ENCODE measurements at regions not wholly inside any gene's neighbourhood (a gene's known extent, or its start where the extent isn't known, plus 50 kb on each side); places are given as distances from the start of the nearest gene placed in this dataset.

GRCh38 chr6:118748311-118749062 lies 97.1 kb upstream of the CEP85L start:
- H3K4me2 ChIP-seq (ENCODE audit: low read length), result no peak overlapping the region
- H2BK15ac ChIP-seq (replicated peaks; ENCODE audit: low read depth), result no peak overlapping the region
- no peaks in the 10 kb centered on the region for H3K79me2 ChIP-seq (ENCODE audit: control insufficient read depth, insufficient read depth, low read length)
- H3K56ac ChIP-seq (ENCODE audit: low read length), result no peak overlapping the region
- no peaks in the 10 kb centered on the region for H3K27me3 ChIP-seq (ENCODE audit: insufficient read depth, low read length, poor library complexity)
- no peak overlapping the region for H3K4me3 ChIP-seq (ENCODE audit: low read length)
- no CpG with 5 or more reads among the region's 9 CpGs for WGBS (ENCODE audit: extremely low coverage, insufficient coverage, low lambda C conversion rate)
- H2BK5ac ChIP-seq (ENCODE audit: low read length), result no peak overlapping the region
- H2AK5ac ChIP-seq (ENCODE audit: low read length), result no peak overlapping the region
- no peaks in the 10 kb centered on the region for H3K36me3 ChIP-seq (ENCODE audit: control insufficient read depth, insufficient read depth, low read length)
- H3K79me1 ChIP-seq (ENCODE audit: low read length), result no peaks in the 10 kb centered on the region
- no peak overlapping the region for H3K27ac ChIP-seq (ENCODE audit: low read depth, low read length)
- H3K4me1 ChIP-seq (ENCODE audit: control insufficient read depth, low read depth, low read length), result no peaks in the 10 kb centered on the region
- H3K9ac ChIP-seq (ENCODE audit: low read length), result no peak overlapping the region
- no peak overlapping the region for H3K4ac ChIP-seq (ENCODE audit: low read depth, low read length)
- peak; percentile 67 for DNase-seq
- H3K23ac ChIP-seq (ENCODE audit: low read length), result no peak overlapping the region
- no peak overlapping the region for H4K8ac ChIP-seq (ENCODE audit: low read depth, low read length)
- no peak overlapping the region for H3K18ac ChIP-seq (ENCODE audit: low read length)
- no peak overlapping the region for H4K5ac ChIP-seq (ENCODE audit: low read length)
- H2BK120ac ChIP-seq (ENCODE audit: low read depth, low read length), result no peak overlapping the region

- no peak overlapping the region for H3K18ac ChIP-seq (ENCODE audit: low read length)
- H4K5ac ChIP-seq (ENCODE audit: low read length), result no peak overlapping the region
- no peaks in the 10 kb centered on the region for H3K36me3 ChIP-seq (ENCODE audit: control insufficient read depth, insufficient read depth, low read length)
- no peak overlapping the region for H3K4me2 ChIP-seq (ENCODE audit: low read length)
- no peaks in the 10 kb centered on the region for H3K79me2 ChIP-seq (ENCODE audit: control insufficient read depth, insufficient read depth, low read length)
- H3K9ac ChIP-seq (ENCODE audit: low read length), result no peak overlapping the region
- no peak for DNase-seq
- H2BK5ac ChIP-seq (ENCODE audit: low read length), result no peak overlapping the region
- H3K4me1 ChIP-seq (ENCODE audit: control insufficient read depth, low read depth, low read length), result no peaks in the 10 kb centered on the region
- H3K27ac ChIP-seq (ENCODE audit: low read depth, low read length), result no peak overlapping the region
- H2AK5ac ChIP-seq (ENCODE audit: low read length), result no peak overlapping the region
- no peak overlapping the region for H3K23ac ChIP-seq (ENCODE audit: low read length)
- H3K56ac ChIP-seq (ENCODE audit: low read length), result no peak overlapping the region
- H3K27me3 ChIP-seq (ENCODE audit: insufficient read depth, low read length, poor library complexity), result no peaks in the 10 kb centered on the region
- H3K4ac ChIP-seq (ENCODE audit: low read depth, low read length), result no peak overlapping the region
- H3K79me1 ChIP-seq (ENCODE audit: low read length), result no peaks in the 10 kb centered on the region
- H4K8ac ChIP-seq (ENCODE audit: low read depth, low read length), result no peak overlapping the region
- H2BK15ac ChIP-seq (replicated peaks; ENCODE audit: low read depth), result no peak overlapping the region
- no peak overlapping the region for H3K4me3 ChIP-seq (ENCODE audit: low read length)
- no peak overlapping the region for H2BK120ac ChIP-seq (ENCODE audit: low read depth, low read length)
Measured at GRCh38 chr6:118746825-118747174, 95.4 kb upstream of the CEP85L start.

- H3K4me1 ChIP-seq (ENCODE audit: control insufficient read depth, low read depth, low read length), result no peaks in the 10 kb centered on the region
- H3K79me2 ChIP-seq (ENCODE audit: control insufficient read depth, insufficient read depth, low read length), result no peaks in the 10 kb centered on the region
- no peak overlapping the region for H3K56ac ChIP-seq (ENCODE audit: low read length)
- no peak overlapping the region for H3K18ac ChIP-seq (ENCODE audit: low read length)
- H2BK15ac ChIP-seq (replicated peaks; ENCODE audit: low read depth), result no peak overlapping the region
- H3K4me3 ChIP-seq (ENCODE audit: low read length), result no peak overlapping the region
- H2AK5ac ChIP-seq (ENCODE audit: low read length), result no peak overlapping the region
- no peaks in the 10 kb centered on the region for H3K27me3 ChIP-seq (ENCODE audit: insufficient read depth, low read length, poor library complexity)
- no peak overlapping the region for H4K5ac ChIP-seq (ENCODE audit: low read length)
- no peak overlapping the region for H4K8ac ChIP-seq (ENCODE audit: low read depth, low read length)
- H3K4me2 ChIP-seq (ENCODE audit: low read length), result no peak overlapping the region
- no peaks in the 10 kb centered on the region for H3K36me3 ChIP-seq (ENCODE audit: control insufficient read depth, insufficient read depth, low read length)
- WGBS (ENCODE audit: extremely low coverage, insufficient coverage, low lambda C conversion rate), result no CpG with 5 or more reads among the region's 6 CpGs
- H3K9ac ChIP-seq (ENCODE audit: low read length), result no peak overlapping the region
- H2BK120ac ChIP-seq (ENCODE audit: low read depth, low read length), result no peak overlapping the region
- no peak overlapping the region for H3K4ac ChIP-seq (ENCODE audit: low read depth, low read length)
- no peak overlapping the region for H2BK5ac ChIP-seq (ENCODE audit: low read length)
- no peak for DNase-seq
- H3K23ac ChIP-seq (ENCODE audit: low read length), result no peak overlapping the region
- no peak overlapping the region for H3K27ac ChIP-seq (ENCODE audit: low read depth, low read length)
- no peaks in the 10 kb centered on the region for H3K79me1 ChIP-seq (ENCODE audit: low read length)
Measured at GRCh38 chr6:118746145-118746824, 94.9 kb upstream of the CEP85L start.

GRCh38 chr6:118745156-118745555 lies 93.8 kb upstream of the CEP85L start:
- H3K79me2 ChIP-seq (ENCODE audit: control insufficient read depth, insufficient read depth, low read length), result no peaks in the 10 kb centered on the region

GRCh38 chr6:118744261-118744941 lies 93.0 kb upstream of the CEP85L start:
- no peak overlapping the region for H3K4me3 ChIP-seq (ENCODE audit: low read length)
- H3K56ac ChIP-seq (ENCODE audit: low read length), result no peak overlapping the region
- DNase-seq, result no peak
- no peak overlapping the region for H2BK120ac ChIP-seq (ENCODE audit: low read depth, low read length)
- no peak overlapping the region for H2BK15ac ChIP-seq (replicated peaks; ENCODE audit: low read depth)
- H3K79me1 ChIP-seq (ENCODE audit: low read length), result no peaks in the 10 kb centered on the region
- no peaks in the 10 kb centered on the region for H3K4me1 ChIP-seq (ENCODE audit: control insufficient read depth, low read depth, low read length)
- no peaks in the 10 kb centered on the region for H3K79me2 ChIP-seq (ENCODE audit: control insufficient read depth, insufficient read depth, low read length)
- no peak overlapping the region for H3K4ac ChIP-seq (ENCODE audit: low read depth, low read length)
- H3K27ac ChIP-seq (ENCODE audit: low read depth, low read length), result no peak overlapping the region
- no peak overlapping the region for H4K8ac ChIP-seq (ENCODE audit: low read depth, low read length)
- H4K5ac ChIP-seq (ENCODE audit: low read length), result no peak overlapping the region
- H3K36me3 ChIP-seq (ENCODE audit: control insufficient read depth, insufficient read depth, low read length), result no peaks in the 10 kb centered on the region
- no peak overlapping the region for H3K18ac ChIP-seq (ENCODE audit: low read length)
- H3K4me2 ChIP-seq (ENCODE audit: low read length), result no peak overlapping the region
- no CpG with 5 or more reads among the region's 6 CpGs for WGBS (ENCODE audit: extremely low coverage, insufficient coverage, low lambda C conversion rate)
- no peak overlapping the region for H2BK5ac ChIP-seq (ENCODE audit: low read length)
- H2AK5ac ChIP-seq (ENCODE audit: low read length), result no peak overlapping the region
- H3K23ac ChIP-seq (ENCODE audit: low read length), result no peak overlapping the region
- no peaks in the 10 kb centered on the region for H3K27me3 ChIP-seq (ENCODE audit: insufficient read depth, low read length, poor library complexity)
- H3K9ac ChIP-seq (ENCODE audit: low read length), result no peak overlapping the region

More at GRCh38 chr6:118745156-118745555, 93.8 kb upstream of the CEP85L start:
- no peaks in the 10 kb centered on the region for H3K27me3 ChIP-seq (ENCODE audit: insufficient read depth, low read length, poor library complexity)
- no peak overlapping the region for H3K18ac ChIP-seq (ENCODE audit: low read length)
- no CpG with 5 or more reads among the region's 7 CpGs for WGBS (ENCODE audit: extremely low coverage, insufficient coverage, low lambda C conversion rate)
- H2BK5ac ChIP-seq (ENCODE audit: low read length), result no peak overlapping the region
- no peak overlapping the region for H3K4me3 ChIP-seq (ENCODE audit: low read length)
- no peaks in the 10 kb centered on the region for H3K79me1 ChIP-seq (ENCODE audit: low read length)
- H2BK120ac ChIP-seq (ENCODE audit: low read depth, low read length), result no peak overlapping the region
- H2AK5ac ChIP-seq (ENCODE audit: low read length), result no peak overlapping the region
- no peak overlapping the region for H3K56ac ChIP-seq (ENCODE audit: low read length)
- H3K23ac ChIP-seq (ENCODE audit: low read length), result no peak overlapping the region
- H4K5ac ChIP-seq (ENCODE audit: low read length), result no peak overlapping the region
- no peak for DNase-seq
- no peak overlapping the region for H4K8ac ChIP-seq (ENCODE audit: low read depth, low read length)
- no peak overlapping the region for H3K27ac ChIP-seq (ENCODE audit: low read depth, low read length)
- H3K4ac ChIP-seq (ENCODE audit: low read depth, low read length), result no peak overlapping the region
- no peaks in the 10 kb centered on the region for H3K36me3 ChIP-seq (ENCODE audit: control insufficient read depth, insufficient read depth, low read length)
- H3K9ac ChIP-seq (ENCODE audit: low read length), result no peak overlapping the region
- no peak overlapping the region for H2BK15ac ChIP-seq (replicated peaks; ENCODE audit: low read depth)
- no peaks in the 10 kb centered on the region for H3K4me1 ChIP-seq (ENCODE audit: control insufficient read depth, low read depth, low read length)
- no peak overlapping the region for H3K4me2 ChIP-seq (ENCODE audit: low read length)

Data from mesendoderm (in vitro differentiated cells).